HFFc6 (cell line): ENCODE measurements at regions not wholly inside any gene's neighbourhood (a gene's known extent, or its start where the extent isn't known, plus 50 kb on each side); places are given as distances from the start of the nearest gene placed in this dataset.
"Not testable (repeated sequence)": the region's sequence is repeated elsewhere in the genome, so short reads cannot be mapped to it uniquely, and the experiment has no call there.

Experiments
- DNase-seq: peaks from one replicate; pipeline ENCODE4 v3.0.0-alpha.2; 2018
- H3K27ac Mint-ChIP-seq: 2 replicates; pipeline ENCODE4 v1.8.0; 2020; ENCODE audit warnings: mild to moderate bottlenecking, mixed read lengths
- H3K27me3 Mint-ChIP-seq: 2 replicates; pipeline ENCODE4 v1.8.0; 2021; ENCODE audit warnings: mild to moderate bottlenecking, moderate library complexity, mixed read lengths; ENCODE audit not compliant: insufficient read depth
- H3K36me3 Mint-ChIP-seq: 2 replicates; pipeline ENCODE4 v1.8.0; 2021; ENCODE audit warnings: low read depth, mixed read lengths
- H3K4me1 Mint-ChIP-seq: 2 replicates; pipeline ENCODE4 v1.8.0; 2020; ENCODE audit warnings: low read depth, mixed read lengths
- H3K4me3 Mint-ChIP-seq: 2 replicates; pipeline ENCODE4 v1.8.0; 2020; ENCODE audit warnings: mild to moderate bottlenecking, moderate library complexity, mixed read lengths
- H3K9me3 Mint-ChIP-seq: 2 replicates; pipeline ENCODE4 v1.8.0; 2020; ENCODE audit warnings: mild to moderate bottlenecking, mixed read lengths
- TF ChIP-seq, protein P1 (sequence below): fragments of 200-600 bp; sonication (generic); IDR thresholded peaks from 2 replicates; pipeline ENCODE4 v1.5.0; 2021; ENCODE audit warnings: antibody characterized with exemption, mild to moderate bottlenecking

DNA sequence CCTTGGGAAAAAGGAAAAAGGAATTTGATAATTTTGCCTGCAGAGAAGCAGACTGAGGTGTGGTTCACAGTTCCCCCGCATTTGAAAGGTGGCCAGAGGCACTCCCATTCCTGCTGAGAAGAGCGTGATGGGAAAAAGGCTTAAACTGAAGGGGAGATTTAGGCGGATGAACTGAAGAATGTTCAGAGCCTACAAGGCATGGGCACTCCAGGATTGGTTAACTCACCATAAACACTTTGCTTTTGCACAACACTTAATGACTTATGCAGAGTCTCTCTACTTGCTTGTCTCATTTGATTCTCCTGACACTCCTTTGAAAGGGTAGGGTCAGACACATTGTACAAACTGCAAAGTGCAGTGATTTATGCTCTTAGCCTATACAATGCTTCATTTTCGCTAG lies 119.6 kb upstream of the RUNX1 start:
- no peak for DNase-seq
- Mint-ChIP-seq H3K36me3 (peaks cover 4% of the 10 kb centered on the region; the same call in 1 of the 2 replicates), H3K27ac (no peak overlapping the region), H3K9me3 (peaks cover 4% of the 10 kb centered on the region; the same call in 1 of the 2 replicates), H3K4me3 (no peak overlapping the region), H3K4me1 (peaks cover 3% of the 10 kb centered on the region), H3K27me3 (peaks cover 9% of the 10 kb centered on the region)
- TF ChIP-seq, protein P1, sequence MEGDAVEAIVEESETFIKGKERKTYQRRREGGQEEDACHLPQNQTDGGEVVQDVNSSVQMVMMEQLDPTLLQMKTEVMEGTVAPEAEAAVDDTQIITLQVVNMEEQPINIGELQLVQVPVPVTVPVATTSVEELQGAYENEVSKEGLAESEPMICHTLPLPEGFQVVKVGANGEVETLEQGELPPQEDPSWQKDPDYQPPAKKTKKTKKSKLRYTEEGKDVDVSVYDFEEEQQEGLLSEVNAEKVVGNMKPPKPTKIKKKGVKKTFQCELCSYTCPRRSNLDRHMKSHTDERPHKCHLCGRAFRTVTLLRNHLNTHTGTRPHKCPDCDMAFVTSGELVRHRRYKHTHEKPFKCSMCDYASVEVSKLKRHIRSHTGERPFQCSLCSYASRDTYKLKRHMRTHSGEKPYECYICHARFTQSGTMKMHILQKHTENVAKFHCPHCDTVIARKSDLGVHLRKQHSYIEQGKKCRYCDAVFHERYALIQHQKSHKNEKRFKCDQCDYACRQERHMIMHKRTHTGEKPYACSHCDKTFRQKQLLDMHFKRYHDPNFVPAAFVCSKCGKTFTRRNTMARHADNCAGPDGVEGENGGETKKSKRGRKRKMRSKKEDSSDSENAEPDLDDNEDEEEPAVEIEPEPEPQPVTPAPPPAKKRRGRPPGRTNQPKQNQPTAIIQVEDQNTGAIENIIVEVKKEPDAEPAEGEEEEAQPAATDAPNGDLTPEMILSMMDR, result no peak

DNA sequence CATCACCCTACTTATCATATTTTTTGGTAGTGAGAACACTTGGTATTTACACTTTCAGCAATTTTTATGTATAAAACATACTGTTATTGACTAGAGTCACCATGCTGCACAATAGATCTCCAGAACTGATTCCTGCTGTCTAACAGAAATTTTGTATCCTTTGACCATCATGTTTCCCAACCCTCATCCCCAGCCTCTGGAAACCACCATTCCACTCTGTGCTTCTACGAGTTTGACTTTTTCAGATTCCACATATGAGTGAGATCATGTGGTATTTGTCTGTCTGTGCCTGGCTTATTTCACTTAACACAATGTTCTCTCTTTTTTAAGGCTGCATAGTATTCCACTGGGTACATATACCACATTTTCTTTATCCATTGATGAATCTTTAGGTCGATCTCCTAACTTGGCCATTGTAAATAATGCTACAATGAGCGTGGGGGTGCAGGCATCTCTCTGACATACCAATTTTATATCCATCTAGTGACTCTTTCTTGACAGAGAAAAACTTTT lies 115.9 kb upstream of the RUNX1 start:
- DNase-seq, result no peak
- peaks cover 6% of the 10 kb centered on the region for H3K36me3 Mint-ChIP-seq
- peaks cover 4% of the 10 kb centered on the region for H3K27me3 Mint-ChIP-seq
- no peak overlapping the region for H3K27ac Mint-ChIP-seq
- no peak overlapping the region for H3K4me3 Mint-ChIP-seq
- peaks cover 6% of the 10 kb centered on the region for H3K9me3 Mint-ChIP-seq
- TF ChIP-seq, protein P1, result no peak
- H3K4me1 Mint-ChIP-seq, result peaks cover 11% of the 10 kb centered on the region

DNA sequence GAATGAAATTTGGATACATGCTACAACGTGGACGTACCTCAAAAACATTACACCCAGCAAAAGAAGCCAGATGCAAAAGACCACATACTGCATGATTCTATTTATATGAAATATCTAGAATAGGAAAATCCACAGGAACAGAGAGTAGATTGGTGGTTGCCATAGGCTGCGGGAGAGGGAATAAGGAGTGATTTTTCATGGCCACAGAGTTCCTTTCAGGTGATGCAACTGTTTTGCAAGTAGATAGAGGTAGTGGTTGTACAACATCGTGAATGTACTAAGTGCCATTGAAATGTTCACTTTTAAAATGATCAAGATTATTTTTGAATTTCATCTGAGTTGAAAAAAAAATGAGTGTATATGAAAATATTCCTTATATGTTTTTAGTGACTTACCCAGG lies 115.3 kb upstream of the RUNX1 start:
- Mint-ChIP-seq H3K27ac (no peak overlapping the region), H3K4me3 (no peak overlapping the region), H3K9me3 (peaks cover 10% of the 10 kb centered on the region), H3K4me1 (peaks cover 18% of the 10 kb centered on the region), H3K27me3 (peaks cover 4% of the 10 kb centered on the region), H3K36me3 (peaks cover 9% of the 10 kb centered on the region)
- DNase-seq, result no peak
- TF ChIP-seq, protein P1, result no peak

DNA sequence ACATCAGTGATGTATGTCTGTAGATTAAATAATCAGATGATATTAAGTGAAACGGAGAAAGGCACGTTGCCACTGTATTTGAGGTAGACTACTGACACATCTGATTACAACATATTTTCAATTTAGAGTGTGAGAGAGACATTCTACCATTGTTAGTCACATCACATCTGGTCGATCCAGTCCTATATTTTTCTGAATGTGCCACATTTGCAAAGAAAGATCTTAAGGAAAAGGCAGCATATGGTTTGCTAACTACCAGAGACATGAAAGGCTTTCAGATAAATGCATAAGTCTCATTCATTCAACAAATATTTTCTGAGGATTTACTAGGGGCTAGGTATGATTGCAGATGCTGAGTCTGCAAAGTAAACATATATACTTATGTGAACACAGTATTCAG lies 114.3 kb upstream of the RUNX1 start:
- peaks cover 22% of the 10 kb centered on the region for H3K4me1 Mint-ChIP-seq
- DNase-seq, result no peak
- TF ChIP-seq, protein P1, result no peak
- peaks cover 10% of the 10 kb centered on the region for H3K9me3 Mint-ChIP-seq
- H3K27me3 Mint-ChIP-seq, result peaks cover 4% of the 10 kb centered on the region
- no peak overlapping the region for H3K27ac Mint-ChIP-seq
- H3K4me3 Mint-ChIP-seq, result no peak overlapping the region
- peaks cover 9% of the 10 kb centered on the region for H3K36me3 Mint-ChIP-seq

DNA sequence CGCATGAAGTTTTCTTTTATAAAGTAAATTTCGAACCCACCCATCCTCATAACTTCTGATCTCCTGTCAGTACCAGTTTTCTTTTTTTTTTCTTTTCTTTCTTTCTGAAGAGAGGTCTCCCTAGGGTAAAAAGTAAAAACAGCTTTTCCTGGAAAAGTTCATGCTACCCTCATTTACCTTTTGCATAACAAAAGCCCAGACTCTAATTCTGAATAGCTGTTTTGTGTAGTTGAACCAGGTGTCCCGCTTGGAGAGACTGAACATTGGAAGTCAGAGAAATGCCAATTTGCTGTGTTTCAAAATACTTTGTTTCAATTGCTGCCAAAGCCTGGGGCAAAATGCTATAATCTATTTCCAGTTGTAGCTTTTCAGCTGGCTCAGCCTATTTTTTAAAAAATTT lies 113.7 kb upstream of the RUNX1 start:
- H3K4me1 Mint-ChIP-seq, result peaks cover 22% of the 10 kb centered on the region
- H3K4me3 Mint-ChIP-seq, result no peak overlapping the region
- peaks cover 12% of the 10 kb centered on the region for H3K36me3 Mint-ChIP-seq
- DNase-seq, result no peak
- TF ChIP-seq, protein P1, result no peak
- H3K27me3 Mint-ChIP-seq, result peaks cover 4% of the 10 kb centered on the region
- H3K27ac Mint-ChIP-seq, result no peak overlapping the region
- peaks cover 13% of the 10 kb centered on the region for H3K9me3 Mint-ChIP-seq

DNA sequence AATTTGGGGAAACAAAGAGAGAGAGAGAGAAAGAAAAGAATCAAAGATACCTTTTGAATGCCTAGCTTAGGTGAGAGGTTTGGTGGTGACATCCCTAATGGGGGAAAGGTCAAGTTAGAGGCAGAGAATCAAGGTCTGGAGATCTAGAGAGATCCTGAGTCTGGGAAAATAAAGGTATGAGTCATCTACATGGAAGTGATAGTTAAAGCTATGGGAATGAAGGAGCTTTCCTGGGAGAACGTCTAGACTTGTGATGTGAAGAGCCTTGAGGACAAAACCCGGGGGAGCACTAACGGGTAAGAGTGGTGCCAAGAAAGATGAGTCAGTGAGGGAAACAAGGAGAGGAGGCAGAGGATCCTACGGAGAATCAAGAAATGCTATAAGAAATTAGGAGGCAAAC lies 110.8 kb upstream of the RUNX1 start:
- H3K27ac Mint-ChIP-seq, result no peak overlapping the region
- peak; percentile 24 for DNase-seq
- H3K9me3 Mint-ChIP-seq, result peaks cover 15% of the 10 kb centered on the region
- TF ChIP-seq, protein P1, result no peak
- H3K36me3 Mint-ChIP-seq, result peaks cover 18% of the 10 kb centered on the region
- H3K4me1 Mint-ChIP-seq, result peaks cover 22% of the 10 kb centered on the region
- no peaks in the 10 kb centered on the region; the same call in 1 of the 2 replicates for H3K27me3 Mint-ChIP-seq
- H3K4me3 Mint-ChIP-seq, result no peak overlapping the region

DNA sequence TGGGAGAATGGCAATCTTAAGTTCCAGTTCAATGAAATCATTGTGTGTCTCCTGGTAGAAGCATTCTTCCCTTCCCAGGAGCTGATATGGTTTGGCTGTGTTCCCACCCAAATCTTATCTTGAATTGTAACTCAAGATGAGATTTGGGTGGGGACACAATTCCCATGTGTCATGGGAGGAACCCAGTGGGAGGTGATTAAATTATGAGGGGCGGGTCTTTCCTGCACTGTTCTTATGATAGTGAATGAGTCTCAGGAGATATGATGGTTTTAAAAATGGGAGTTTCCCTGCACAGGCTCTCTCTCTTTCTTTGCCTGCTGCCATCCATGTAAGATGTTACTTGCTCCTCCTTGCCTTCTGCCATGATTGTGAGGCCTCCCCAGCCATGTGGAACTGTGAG lies 108.3 kb upstream of the RUNX1 start:
- H3K4me3 Mint-ChIP-seq, H3K27me3 Mint-ChIP-seq, DNase-seq, H3K27ac Mint-ChIP-seq: not testable (repeated sequence)
- H3K9me3 Mint-ChIP-seq, result peaks cover 15% of the 10 kb centered on the region
- peaks cover 15% of the 10 kb centered on the region for H3K4me1 Mint-ChIP-seq
- H3K36me3 Mint-ChIP-seq, result peaks cover 18% of the 10 kb centered on the region
